B cell (primary cell): ENCODE measurements at regions not wholly inside any gene's neighbourhood (a gene's known extent, or its start where the extent isn't known, plus 50 kb on each side); places are given as distances from the start of the nearest gene placed in this dataset.

ENCODE experiments used
- ATAC-seq: fragments of 200-7000 bp; cut with Tn5 transposase; one replicate; pipeline ENCODE4 v1.10.0; 2021; ENCODE audit warnings: low read depth, mild to moderate bottlenecking, moderate number of reproducible peaks, moderate library complexity
- CTCF ChIA-PET: fragments of 350-600 bp; sonication (Branson Sonifier 250); formaldehyde crosslinking; loops from one replicate; lab custom pipeline; 2021; ENCODE audit warnings: antibody characterized with exemption, inconsistent platforms; lab: Charles Lee
- POLR2A ChIA-PET: fragments of 350-600 bp; sonication (Branson Sonifier 250); formaldehyde crosslinking; loops from one replicate; lab custom pipeline; 2021; ENCODE audit warnings: antibody characterized with exemption; lab: Charles Lee
- DNase-seq: peaks from one replicate; pipeline ENCODE4 v3.0.0; 2013
- H2AFZ ChIP-seq: 2 replicates; pipeline ENCODE4 v1.6.1; 2012; ENCODE audit warnings: mild to moderate bottlenecking, low read depth, low read length; ENCODE audit not compliant: insufficient read depth, poor library complexity, severe bottlenecking
- H3K27ac ChIP-seq, 2 donors: 1 replicate in 1 of 2; 2 replicates in 1 of 2; pipeline ENCODE4 v1.5.1; 2012 to 2013; ENCODE audit warnings: low read length in 2 of 2, mild to moderate bottlenecking in 2 of 2, moderate library complexity in 1 of 2
- H3K27me3 ChIP-seq, 4 experiments: fragments of 200-600 bp in 1 of 4; sonication (generic) in 1 of 4; replicated peaks in 1 of 4; 1 replicate in 2 of 4; 2 replicates in 2 of 4; pipeline versions ENCODE4 v1.6.1 to v1.7.0; 2013 to 2016; ENCODE audit warnings: low read length in 3 of 4, mild to moderate bottlenecking in 2 of 4, mixed read lengths in 1 of 4, moderate library complexity in 1 of 4; ENCODE audit not compliant: insufficient read depth in 4 of 4, control insufficient read depth in 3 of 4; ENCODE audit errors: control extremely low read depth in 1 of 4
- H3K36me3 ChIP-seq, 2 experiments: replicated peaks in 1 of 2; 1 replicate in 1 of 2; 2 replicates in 1 of 2; pipeline versions ENCODE4 v1.6.1 to v1.7.1; 2013; ENCODE audit warnings: low read length in 1 of 2; ENCODE audit not compliant: insufficient read depth in 2 of 2, control insufficient read depth in 1 of 2; ENCODE audit errors: control extremely low read depth in 1 of 2, extremely low read depth in 1 of 2
- H3K4me1 ChIP-seq, 2 donors: fragments of 200-600 bp in 1 of 2; sonication (generic) in 1 of 2; 1 replicate in 1 of 2; 2 replicates in 1 of 2; pipeline versions ENCODE4 v1.5.1 to v1.6.1; 2013 to 2017; ENCODE audit warnings: low read length in 2 of 2; ENCODE audit not compliant: control insufficient read depth in 2 of 2, insufficient read depth in 2 of 2
- H3K4me2 ChIP-seq: replicated peaks from 2 replicates; pipeline ENCODE3; 2012; ENCODE audit warnings: mild to moderate bottlenecking, low read depth, low read length; ENCODE audit not compliant: poor library complexity, severe bottlenecking
- H3K4me3 ChIP-seq, 5 experiments: fragments of 200-600 bp in 1 of 5; sonication (generic) in 1 of 5; 1 replicate in 3 of 5; 2 replicates in 2 of 5; pipeline versions ENCODE4 v1.5.1 to v1.7.0; 2011 to 2016; ENCODE audit warnings: low read length in 4 of 5, mild to moderate bottlenecking in 4 of 5, low read depth in 2 of 5, control low read depth in 1 of 5, moderate library complexity in 1 of 5; ENCODE audit not compliant: insufficient read depth in 1 of 5; ENCODE audit errors: control extremely low read depth in 1 of 5, extremely low read depth in 1 of 5
- H3K79me2 ChIP-seq: fragments of 200-600 bp; sonication (generic); one replicate; pipeline ENCODE4 v1.6.0; 2016; ENCODE audit warnings: low read length; ENCODE audit not compliant: control insufficient read depth, insufficient read depth
- H3K9ac ChIP-seq: fragments of 200-600 bp; sonication (generic); 2 replicates; pipeline ENCODE4 v1.6.1; 2017; ENCODE audit warnings: mild to moderate bottlenecking, low read length, moderate library complexity
- H3K9me3 ChIP-seq, 3 donors: one replicate each; pipeline versions ENCODE4 v1.6.1 to v1.7.1; 2013; ENCODE audit warnings: low read length in 2 of 3; ENCODE audit not compliant: control insufficient read depth in 2 of 3, insufficient read depth in 1 of 3; ENCODE audit errors: control extremely low read depth in 1 of 3
- H4K20me1 ChIP-seq: 2 replicates; pipeline ENCODE4 v1.6.0; 2012; ENCODE audit warnings: mild to moderate bottlenecking, low read length; ENCODE audit not compliant: insufficient read depth, control insufficient read depth, poor library complexity, severe bottlenecking
- H3K27ac Mint-ChIP-seq: one replicate; pipeline ENCODE4 v1.8.0; 2021; ENCODE audit warnings: mixed read lengths
- H3K27me3 Mint-ChIP-seq: one replicate; pipeline ENCODE4 v1.8.0; 2021; ENCODE audit warnings: mixed read lengths
- H3K4me1 Mint-ChIP-seq: one replicate; pipeline ENCODE4 v1.8.0; 2021; ENCODE audit warnings: mixed read lengths
- H3K4me3 Mint-ChIP-seq: one replicate; pipeline ENCODE4 v1.8.0; 2021; ENCODE audit warnings: mixed read lengths
- H3K9me3 Mint-ChIP-seq: one replicate; pipeline ENCODE4 v1.8.0; 2022; ENCODE audit warnings: mixed read lengths; ENCODE audit not compliant: insufficient read depth
- EZH2 ChIP-seq: IDR thresholded peaks from 2 replicates; pipeline ENCODE4 v1.6.1; 2012; ENCODE audit warnings: borderline replicate concordance, low read depth, mild to moderate bottlenecking, moderate library complexity, low read length; ENCODE audit not compliant: insufficient read depth, poor library complexity, severe bottlenecking
- WGBS: methylation state at CpG from one replicate; pipeline ENCODE4 v1.1.5; 2013; ENCODE audit warnings: missing lambda C conversion rate; ENCODE audit not compliant: insufficient coverage; 5-methylcytosine and 5-hydroxymethylcytosine counted together
- intact Hi-C: fragments of 100-400 bp; cut with micrococcal nuclease; formaldehyde crosslinking; loops from one replicate; pipeline ENCODE4 v1.10.0; 2022
- TF ChIP-seq, protein P1 (sequence below): fragments of 200-600 bp; IDR thresholded peaks from one replicate; pipeline ENCODE4 v1.8.0; 2022; ENCODE audit warnings: antibody characterized with exemption, mild to moderate bottlenecking

DNA sequence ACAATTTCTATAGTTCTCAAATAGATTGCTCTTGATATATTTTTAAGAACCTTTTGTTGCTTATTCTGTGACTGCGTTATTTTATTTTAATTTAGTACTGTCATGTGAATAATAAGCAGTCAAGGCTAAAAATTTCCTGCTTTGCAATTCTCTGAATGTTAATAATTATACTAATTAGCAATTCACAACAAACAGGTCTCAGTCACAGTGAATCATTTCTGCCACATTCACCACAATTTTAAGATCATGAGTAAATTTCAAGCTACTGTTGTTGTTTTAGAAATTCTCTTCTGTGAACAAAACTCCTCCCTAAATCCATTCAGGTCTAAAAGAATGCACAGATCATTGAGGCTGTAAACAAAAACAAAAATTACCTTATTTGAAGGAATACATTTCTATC, 339.6 kb upstream of the DPYD start:
- Histone ChIP-seq H3K4me3 (no peak overlapping the region), H3K27me3 (no peaks in the 10 kb centered on the region), H3K36me3 (no peaks in the 10 kb centered on the region), H3K4me1 (no peaks in the 10 kb centered on the region), H3K9me3 (no peaks in the 10 kb centered on the region), H3K9ac (no peak overlapping the region), H4K20me1 (no peaks in the 10 kb centered on the region), H3K27ac (no peak overlapping the region), H3K4me2 (no peak overlapping the region), H2AFZ (no peak overlapping the region), H3K79me2 (no peaks in the 10 kb centered on the region)
- CTCF ChIA-PET: no interaction called here
- ATAC-seq (no peak), DNase-seq (no peak)
- Mint-ChIP-seq H3K4me3 (no peak overlapping the region), H3K4me1 (no peaks in the 10 kb centered on the region), H3K27me3 (no peaks in the 10 kb centered on the region), H3K9me3 (no peaks in the 10 kb centered on the region), H3K27ac (no peak overlapping the region)
- TF ChIP-seq, protein P1, sequence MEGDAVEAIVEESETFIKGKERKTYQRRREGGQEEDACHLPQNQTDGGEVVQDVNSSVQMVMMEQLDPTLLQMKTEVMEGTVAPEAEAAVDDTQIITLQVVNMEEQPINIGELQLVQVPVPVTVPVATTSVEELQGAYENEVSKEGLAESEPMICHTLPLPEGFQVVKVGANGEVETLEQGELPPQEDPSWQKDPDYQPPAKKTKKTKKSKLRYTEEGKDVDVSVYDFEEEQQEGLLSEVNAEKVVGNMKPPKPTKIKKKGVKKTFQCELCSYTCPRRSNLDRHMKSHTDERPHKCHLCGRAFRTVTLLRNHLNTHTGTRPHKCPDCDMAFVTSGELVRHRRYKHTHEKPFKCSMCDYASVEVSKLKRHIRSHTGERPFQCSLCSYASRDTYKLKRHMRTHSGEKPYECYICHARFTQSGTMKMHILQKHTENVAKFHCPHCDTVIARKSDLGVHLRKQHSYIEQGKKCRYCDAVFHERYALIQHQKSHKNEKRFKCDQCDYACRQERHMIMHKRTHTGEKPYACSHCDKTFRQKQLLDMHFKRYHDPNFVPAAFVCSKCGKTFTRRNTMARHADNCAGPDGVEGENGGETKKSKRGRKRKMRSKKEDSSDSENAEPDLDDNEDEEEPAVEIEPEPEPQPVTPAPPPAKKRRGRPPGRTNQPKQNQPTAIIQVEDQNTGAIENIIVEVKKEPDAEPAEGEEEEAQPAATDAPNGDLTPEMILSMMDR: no peak
- TF ChIP-seq EZH2: no peak
- POLR2A ChIA-PET: no interaction called here
- no CpG with 5 or more reads among the region's 1 CpG for WGBS
- intact Hi-C loops: no loop called here

DNA sequence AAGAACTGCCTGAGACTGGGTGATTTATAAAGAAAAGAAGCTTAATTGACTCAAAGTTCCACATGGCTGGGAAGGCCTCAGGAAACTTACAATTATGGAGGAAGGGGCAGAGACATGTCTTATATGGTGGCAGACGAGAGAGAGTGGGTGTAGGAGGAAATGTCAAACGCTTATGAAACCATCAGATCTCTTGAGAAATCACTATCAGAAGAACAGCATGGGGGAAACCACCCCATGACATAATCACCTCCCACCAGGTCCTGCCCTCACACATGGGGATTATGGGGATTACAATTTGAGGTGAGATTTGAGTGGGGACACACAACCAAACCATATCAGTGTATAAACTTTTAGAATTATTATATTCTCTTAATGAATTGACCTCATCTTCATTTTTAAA, 335.9 kb upstream of the DPYD start:
- no peaks in the 10 kb centered on the region for H3K79me2 ChIP-seq
- Mint-ChIP-seq H3K9me3 (no peaks in the 10 kb centered on the region), H3K27me3 (no peaks in the 10 kb centered on the region), H3K4me3 (no peak overlapping the region), H3K4me1 (no peaks in the 10 kb centered on the region), H3K27ac (no peak overlapping the region)
- H3K27me3 ChIP-seq: no peaks in the 10 kb centered on the region
- DNase-seq (no peak), ATAC-seq (no peak)
- no peak overlapping the region for H3K27ac ChIP-seq
- no peak overlapping the region for H3K9ac ChIP-seq
- H3K9me3 ChIP-seq: peaks cover 0 to under 1% (median 0%) of the 10 kb centered on the region in 3 donors
- no peak overlapping the region for H3K4me3 ChIP-seq
- no peak for TF ChIP-seq EZH2
- TF ChIP-seq, protein P1: no peak
- H3K4me1 ChIP-seq: no peaks in the 10 kb centered on the region
- ChIA-PET CTCF (no interaction called here), POLR2A (no interaction called here)
- no peak overlapping the region for H2AFZ ChIP-seq
- H3K4me2 ChIP-seq: no peak overlapping the region
- H3K36me3 ChIP-seq: no peaks in the 10 kb centered on the region
- WGBS: 66% methylated on average over 2 of the region's 2 CpGs
- intact Hi-C loops: no loop called here
- no peaks in the 10 kb centered on the region for H4K20me1 ChIP-seq
